ENCODE measurements at regions not wholly inside any gene's neighbourhood (a gene's known extent, or its start where the extent isn't known, plus 50 kb on each side); places are given as distances from the start of the nearest gene placed in this dataset.

GRCh38 chr7:25813381-25813780, 338.6 kb upstream of the NFE2L3 start:
- no peak for TF ChIP-seq CTCF (conservative IDR thresholded peaks at IDR 0.05)
- no peak for DNase-seq (ENCODE audit: extremely low spot score, unreplicated experiment)
- Mint-ChIP-seq H3K36me3 (no peaks in the 10 kb centered on the region), H3K9me3 (no peaks in the 10 kb centered on the region), H3K4me3 (no peak overlapping the region), H3K27ac (no peak overlapping the region), H3K27me3 (peaks cover 43% of the 10 kb centered on the region), H3K4me1 (ENCODE audit: unreplicated experiment) (no peaks in the 10 kb centered on the region)

- no peaks in the 10 kb centered on the region for H3K36me3 Mint-ChIP-seq
- peaks cover 36% of the 10 kb centered on the region for H3K27me3 Mint-ChIP-seq
- DNase-seq (ENCODE audit: extremely low spot score, unreplicated experiment), result no peak
- no peaks in the 10 kb centered on the region for H3K4me1 Mint-ChIP-seq (ENCODE audit: unreplicated experiment)
- no peak overlapping the region for H3K4me3 Mint-ChIP-seq
- H3K27ac Mint-ChIP-seq, result no peak overlapping the region
- no peak for TF ChIP-seq CTCF (conservative IDR thresholded peaks at IDR 0.05)
- no peaks in the 10 kb centered on the region for H3K9me3 Mint-ChIP-seq
Measured at GRCh38 chr7:25815711-25816110, 336.3 kb upstream of the NFE2L3 start.

DNA sequence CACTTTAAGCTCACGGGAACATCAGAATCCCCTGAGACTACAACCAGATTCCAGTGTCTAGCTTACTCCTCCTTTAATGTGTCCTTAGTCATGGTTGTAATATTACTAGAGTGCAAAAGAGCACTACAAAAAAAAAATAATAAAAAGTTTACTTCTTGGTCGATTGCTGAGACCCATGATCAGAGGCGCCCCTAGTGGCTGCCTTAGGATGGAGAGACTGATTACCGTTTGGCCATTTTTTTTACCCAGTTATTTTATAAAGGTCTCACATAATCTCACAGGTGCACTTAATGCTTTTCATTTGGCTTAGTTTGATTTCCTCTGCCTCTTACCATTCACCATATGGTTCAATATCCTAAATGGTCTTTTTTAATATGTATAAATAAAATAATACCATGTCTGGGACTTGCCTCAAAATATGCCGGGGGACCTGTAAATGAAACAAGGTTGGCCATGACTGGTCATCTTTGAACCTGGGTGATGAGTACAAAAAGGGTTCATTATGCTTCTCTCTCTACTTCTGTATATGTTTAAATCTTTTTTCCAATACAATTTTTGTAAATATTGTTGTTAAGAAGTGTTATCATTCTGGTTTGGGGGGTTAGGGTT, 331.5 kb upstream of the NFE2L3 start:
- Mint-ChIP-seq H3K4me1 (ENCODE audit: unreplicated experiment) (no peaks in the 10 kb centered on the region), H3K36me3 (no peaks in the 10 kb centered on the region), H3K27me3 (peaks cover 45% of the 10 kb centered on the region), H3K4me3 (no peak overlapping the region), H3K9me3 (no peaks in the 10 kb centered on the region), H3K27ac (no peak overlapping the region)
- peak; percentile 72 for TF ChIP-seq CTCF (conservative IDR thresholded peaks at IDR 0.05)
- DNase-seq (ENCODE audit: extremely low spot score, unreplicated experiment), result no peak

DNA sequence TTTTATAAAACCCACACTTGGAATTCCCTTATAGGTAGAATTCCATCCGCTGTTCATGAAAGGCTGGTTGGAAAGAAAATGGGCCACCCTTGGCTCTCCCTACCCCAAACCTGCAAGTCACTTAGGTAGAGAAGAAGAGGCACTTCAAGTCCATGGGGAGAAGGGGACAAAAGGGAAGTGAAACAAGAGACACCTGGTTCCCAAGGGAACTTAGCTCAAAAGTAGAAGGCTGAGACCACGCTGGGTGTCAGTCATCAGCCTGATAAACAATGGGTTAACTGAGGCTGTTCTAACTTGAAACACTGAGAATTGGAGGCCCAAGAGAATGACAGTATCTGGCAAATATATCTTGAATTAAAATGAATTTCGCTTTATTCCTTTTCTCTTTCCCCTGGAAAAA, 330.8 kb upstream of the NFE2L3 start:
- Mint-ChIP-seq H3K27ac (no peak overlapping the region), H3K36me3 (no peaks in the 10 kb centered on the region), H3K4me3 (no peak overlapping the region), H3K4me1 (ENCODE audit: unreplicated experiment) (no peaks in the 10 kb centered on the region), H3K9me3 (no peaks in the 10 kb centered on the region), H3K27me3 (peaks cover 49% of the 10 kb centered on the region)
- no peak for TF ChIP-seq CTCF (conservative IDR thresholded peaks at IDR 0.05)
- no peak for DNase-seq (ENCODE audit: extremely low spot score, unreplicated experiment)

GRCh38 chr7:25822823-25823222, 329.2 kb upstream of the NFE2L3 start:
- DNase-seq (ENCODE audit: extremely low spot score, unreplicated experiment), result no peak
- peaks cover 52% of the 10 kb centered on the region for H3K27me3 Mint-ChIP-seq
- no peaks in the 10 kb centered on the region for H3K36me3 Mint-ChIP-seq
- no peak overlapping the region for H3K4me3 Mint-ChIP-seq
- no peaks in the 10 kb centered on the region for H3K4me1 Mint-ChIP-seq (ENCODE audit: unreplicated experiment)
- no peak overlapping the region for H3K27ac Mint-ChIP-seq
- TF ChIP-seq CTCF (conservative IDR thresholded peaks at IDR 0.05), result no peak
- no peaks in the 10 kb centered on the region for H3K9me3 Mint-ChIP-seq

DNA sequence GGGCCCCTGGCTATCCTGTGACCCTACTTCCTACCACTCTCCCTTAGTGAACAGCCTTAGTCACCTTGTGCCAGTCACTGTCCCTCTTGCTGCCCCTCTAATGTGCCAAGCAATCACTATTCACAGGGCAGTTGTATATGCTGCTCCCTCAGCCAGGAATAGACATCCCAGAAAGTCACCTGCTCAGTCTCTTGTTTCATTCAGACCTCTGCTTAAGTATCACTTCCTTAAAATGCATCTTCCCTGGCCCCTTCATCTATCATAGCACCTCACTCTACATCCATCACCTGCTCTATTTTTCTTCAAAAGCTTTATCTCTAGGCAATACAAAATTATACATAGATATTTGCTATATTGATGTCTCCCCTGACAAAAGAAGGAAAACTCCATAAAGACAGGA, 328.4 kb upstream of the NFE2L3 start:
- H3K27ac Mint-ChIP-seq, result no peak overlapping the region
- no peaks in the 10 kb centered on the region for H3K9me3 Mint-ChIP-seq
- TF ChIP-seq CTCF (conservative IDR thresholded peaks at IDR 0.05), result no peak

More for the DNA sequence above, 328.4 kb upstream of the NFE2L3 start:
- H3K36me3 Mint-ChIP-seq, result no peaks in the 10 kb centered on the region
- no peak overlapping the region for H3K4me3 Mint-ChIP-seq
- no peak for DNase-seq (ENCODE audit: extremely low spot score, unreplicated experiment)
- H3K27me3 Mint-ChIP-seq, result peaks cover 51% of the 10 kb centered on the region
- no peaks in the 10 kb centered on the region for H3K4me1 Mint-ChIP-seq (ENCODE audit: unreplicated experiment)
